HG03460 (cell line): ENCODE measurements at regions not wholly inside any gene's neighbourhood (a gene's known extent, or its start where the extent isn't known, plus 50 kb on each side); places are given as distances from the start of the nearest gene placed in this dataset.

Experiments used
- ATAC-seq: cut with Tn5 transposase; IDR thresholded peaks from one replicate; pipeline ENCODE4 v1.9.1; 2021; ENCODE audit not compliant: unreplicated experiment

GRCh38 chr5:164332349-164333196 is 827.2 kb downstream of the MAT2B start:
- ATAC-seq = no peak

- ATAC-seq = no peak
Observed at GRCh38 chr5:164335837-164336236, 830.4 kb downstream of the MAT2B start.

- no peak for ATAC-seq
Observed at GRCh38 chr5:164336276-164336675, 830.9 kb downstream of the MAT2B start.

- no peak for ATAC-seq
Observed at GRCh38 chr5:164336906-164337305, 831.5 kb downstream of the MAT2B start.

- no peak for ATAC-seq
Observed at GRCh38 chr5:164341056-164341619, 835.7 kb downstream of the MAT2B start.

- ATAC-seq = no peak
Observed at GRCh38 chr5:164345173-164345849, 839.9 kb downstream of the MAT2B start.

- ATAC-seq = no peak
Observed at GRCh38 chr5:164345853-164346252, 840.4 kb downstream of the MAT2B start.

GRCh38 chr5:164346785-164347630 is 841.6 kb downstream of the MAT2B start:
- ATAC-seq = no peak

- ATAC-seq = no peak
Observed at GRCh38 chr5:164350236-164350635, 844.8 kb downstream of the MAT2B start.

GRCh38 chr5:164351245-164351834 is 845.9 kb downstream of the MAT2B start:
- ATAC-seq = no peak

GRCh38 chr5:164352695-164353094 is 847.3 kb downstream of the MAT2B start:
- no peak for ATAC-seq

GRCh38 chr5:164353155-164353554 is 847.7 kb downstream of the MAT2B start:
- no peak for ATAC-seq

- no peak for ATAC-seq
Observed at GRCh38 chr5:164354139-164354751, 848.8 kb downstream of the MAT2B start.

GRCh38 chr5:164355267-164355830 is 849.9 kb downstream of the MAT2B start:
- ATAC-seq = no peak

GRCh38 chr5:164356790-164357189 is 851.4 kb downstream of the MAT2B start:
- no peak for ATAC-seq

- no peak for ATAC-seq
Observed at GRCh38 chr5:164357395-164358033, 852.1 kb downstream of the MAT2B start.

GRCh38 chr5:164358531-164359259 is 853.3 kb downstream of the MAT2B start:
- ATAC-seq = no peak

- no peak for ATAC-seq
Observed at GRCh38 chr5:164359260-164360255, 854.1 kb downstream of the MAT2B start.
